ENCODE measurements at regions not wholly inside any gene's neighbourhood (a gene's known extent, or its start where the extent isn't known, plus 50 kb on each side); places are given as distances from the start of the nearest gene placed in this dataset.

DNA sequence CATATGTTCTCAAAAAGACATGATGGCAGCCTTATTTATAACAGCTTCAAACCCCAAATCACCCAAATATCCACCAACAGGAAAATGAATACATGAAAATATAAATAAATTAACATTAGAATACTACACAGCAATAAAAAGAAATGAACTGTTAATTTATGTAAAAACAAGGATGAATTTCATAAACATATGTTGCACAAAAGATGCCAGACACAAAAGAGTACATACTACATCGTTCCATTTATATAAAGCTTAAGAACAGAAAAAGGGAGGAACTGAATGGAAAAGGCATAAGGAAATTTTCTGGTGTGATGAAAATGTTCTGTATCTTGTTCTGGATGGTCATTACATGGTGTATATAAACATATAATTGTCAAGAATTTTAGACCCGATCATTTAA is 69.9 kb upstream of the TUSC7 start:
- DNase-seq (ENCODE audit: low spot score) = no peak

DNA sequence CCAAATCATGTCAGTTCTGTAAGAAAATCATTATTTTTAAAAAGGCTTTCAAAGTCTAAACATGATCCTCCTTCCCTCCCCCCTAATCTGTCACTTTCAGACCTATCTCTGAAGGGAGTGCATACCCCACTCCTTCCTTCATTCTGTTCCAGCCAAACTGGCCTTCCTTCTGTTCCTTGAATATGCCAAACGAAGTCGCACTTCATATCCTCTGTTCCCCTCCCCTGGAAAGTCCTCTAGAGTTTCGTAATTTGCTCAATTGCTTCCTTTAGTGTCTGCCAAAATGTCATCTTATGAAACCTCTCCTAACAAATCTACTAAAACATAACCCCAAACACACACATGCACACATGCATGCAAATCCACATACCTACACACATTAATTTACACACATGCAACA is 69.5 kb upstream of the TUSC7 start:
- no peak for DNase-seq (ENCODE audit: low spot score)

DNA sequence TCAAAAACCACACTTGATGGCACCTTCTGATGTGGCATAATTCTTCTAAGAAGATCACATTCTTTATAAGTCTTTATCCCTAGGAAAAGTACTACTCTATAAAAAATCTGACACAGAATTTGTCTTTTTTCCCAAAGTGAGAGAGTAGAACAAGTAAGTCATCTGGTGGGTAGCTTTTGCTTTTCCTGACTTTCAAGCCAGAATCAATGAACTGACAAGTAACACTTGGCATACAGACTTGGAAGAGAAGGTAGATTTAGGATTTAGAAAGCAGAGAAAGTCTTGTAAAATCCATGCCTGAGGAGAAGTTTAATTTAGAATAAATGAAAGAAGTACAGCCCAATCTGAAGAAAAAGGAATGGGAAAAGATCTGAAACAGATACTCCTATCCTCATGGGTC is 66.6 kb upstream of the TUSC7 start:
- no peak for DNase-seq (ENCODE audit: low spot score)

DNA sequence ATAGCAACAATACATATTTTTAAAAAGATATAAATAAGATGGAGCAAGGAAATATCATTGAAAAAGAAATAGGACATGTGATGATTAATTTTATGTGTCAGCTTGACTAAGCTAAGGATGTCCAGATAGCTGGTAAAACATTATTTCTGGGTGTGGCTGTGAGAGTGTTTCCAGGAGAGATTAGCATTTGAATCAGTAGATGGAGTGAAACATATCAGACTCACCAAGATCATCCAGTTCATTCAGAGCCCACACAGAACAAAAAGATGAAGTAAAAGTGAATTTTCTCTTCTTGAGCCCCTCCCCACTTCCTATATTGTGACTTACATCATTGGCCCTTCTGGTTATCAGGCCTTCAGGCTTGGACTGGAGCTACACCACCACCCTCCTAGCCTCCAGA is 61.6 kb upstream of the TUSC7 start:
- no peak for DNase-seq (ENCODE audit: low spot score)

Measured in RKO (cell line).